Tibial artery (tissue), 4 donors: ENCODE measurements at regions not wholly inside any gene's neighbourhood (a gene's known extent, or its start where the extent isn't known, plus 50 kb on each side); places are given as distances from the start of the nearest gene placed in this dataset.

Experiments used
- DNase-seq, 2 donors: peaks; one replicate each; pipeline ENCODE4 v3.0.0-alpha.2; 2019
- H3K27ac ChIP-seq, 2 donors: fragments of 200-600 bp; sonication (generic) in 1 of 2; 1 replicate in 1 of 2; 2 replicates in 1 of 2; pipeline ENCODE4 v1.5.1; 2018 to 2019; ENCODE audit warnings: mild to moderate bottlenecking in 1 of 2
- H3K27me3 ChIP-seq, 2 donors: fragments of 200-600 bp; sonication (generic) in 1 of 2; one replicate each; pipeline versions ENCODE4 v1.5.1 to v1.6.0; 2016 to 2019
- H3K36me3 ChIP-seq, 3 donors: fragments of 200-600 bp; sonication (generic) in 2 of 3; one replicate each; pipeline ENCODE4 v1.5.1; 2016 to 2019; ENCODE audit warnings: mild to moderate bottlenecking in 2 of 3
- H3K4me1 ChIP-seq, 4 donors: fragments of 200-600 bp; sonication (generic) in 2 of 4; 1 replicate in 3 of 4; 2 replicates in 1 of 4; pipeline ENCODE4 v1.5.1; 2016 to 2019
- H3K4me3 ChIP-seq, 2 donors: fragments of 200-600 bp; sonication (generic) in 1 of 2; 1 replicate in 1 of 2; 2 replicates in 1 of 2; pipeline ENCODE4 v1.5.1; 2018 to 2019; ENCODE audit warnings: mild to moderate bottlenecking in 2 of 2
- H3K9me3 ChIP-seq, 3 donors: fragments of 200-600 bp; sonication (generic) in 1 of 3; one replicate each; pipeline ENCODE4 v1.5.1; 2016 to 2019
- intact Hi-C: fragments of 100-400 bp; cut with DNase I; formaldehyde crosslinking; loops from one replicate; pipeline ENCODE4 v1.15.0; 2023; ENCODE audit warnings: low total_unique reads
- TF ChIP-seq, protein P1 (sequence below), 2 experiments: fragments of 200-600 bp in 1 of 2; fragments of 450-650 bp in 1 of 2; IDR thresholded peaks; one replicate each; pipeline ENCODE4 v1.5.1; 2017 to 2019; ENCODE audit warnings: antibody characterized with exemption in 2 of 2, mild to moderate bottlenecking in 1 of 2, moderate library complexity in 1 of 2

DNA sequence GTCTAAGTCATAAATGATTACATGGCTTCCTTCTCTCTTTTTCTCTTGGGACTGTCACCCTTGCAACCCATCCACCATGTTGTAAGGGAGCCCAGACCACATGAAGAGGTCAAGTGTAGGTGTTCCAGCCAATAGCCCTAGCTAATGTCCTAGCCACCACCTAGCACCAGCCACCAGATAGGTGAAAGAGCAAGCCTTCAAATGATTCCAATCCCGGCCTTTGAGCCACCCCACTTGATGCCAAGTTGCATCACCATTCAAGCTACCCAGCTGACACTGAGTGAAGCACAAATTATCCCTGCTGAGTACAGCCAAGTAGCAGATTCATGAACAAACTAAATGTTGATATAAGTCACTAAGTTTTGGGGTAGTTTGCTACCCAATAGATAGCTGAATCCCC lies 274.3 kb downstream of the BCOR start:
- Histone ChIP-seq H3K9me3 (peaks cover 0 to 17% (median 16%) of the 10 kb centered on the region in 3 donors), H3K36me3 (no peaks in the 10 kb centered on the region), H3K27me3 (no peaks in the 10 kb centered on the region), H3K4me1 (peaks cover 0 to 22% (median 9%) of the 10 kb centered on the region in 4 donors), H3K27ac (no peak overlapping the region), H3K4me3 (no peak overlapping the region)
- no peak for DNase-seq
- intact Hi-C loops, result loop anchor here (10.0 kb wide), 2 partner anchors 191 to 441 kb away; no protein-coding TSS in a partner anchor
- TF ChIP-seq, protein P1, sequence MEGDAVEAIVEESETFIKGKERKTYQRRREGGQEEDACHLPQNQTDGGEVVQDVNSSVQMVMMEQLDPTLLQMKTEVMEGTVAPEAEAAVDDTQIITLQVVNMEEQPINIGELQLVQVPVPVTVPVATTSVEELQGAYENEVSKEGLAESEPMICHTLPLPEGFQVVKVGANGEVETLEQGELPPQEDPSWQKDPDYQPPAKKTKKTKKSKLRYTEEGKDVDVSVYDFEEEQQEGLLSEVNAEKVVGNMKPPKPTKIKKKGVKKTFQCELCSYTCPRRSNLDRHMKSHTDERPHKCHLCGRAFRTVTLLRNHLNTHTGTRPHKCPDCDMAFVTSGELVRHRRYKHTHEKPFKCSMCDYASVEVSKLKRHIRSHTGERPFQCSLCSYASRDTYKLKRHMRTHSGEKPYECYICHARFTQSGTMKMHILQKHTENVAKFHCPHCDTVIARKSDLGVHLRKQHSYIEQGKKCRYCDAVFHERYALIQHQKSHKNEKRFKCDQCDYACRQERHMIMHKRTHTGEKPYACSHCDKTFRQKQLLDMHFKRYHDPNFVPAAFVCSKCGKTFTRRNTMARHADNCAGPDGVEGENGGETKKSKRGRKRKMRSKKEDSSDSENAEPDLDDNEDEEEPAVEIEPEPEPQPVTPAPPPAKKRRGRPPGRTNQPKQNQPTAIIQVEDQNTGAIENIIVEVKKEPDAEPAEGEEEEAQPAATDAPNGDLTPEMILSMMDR (IDR thresholded peaks at IDR 0.05), result no peak

DNA sequence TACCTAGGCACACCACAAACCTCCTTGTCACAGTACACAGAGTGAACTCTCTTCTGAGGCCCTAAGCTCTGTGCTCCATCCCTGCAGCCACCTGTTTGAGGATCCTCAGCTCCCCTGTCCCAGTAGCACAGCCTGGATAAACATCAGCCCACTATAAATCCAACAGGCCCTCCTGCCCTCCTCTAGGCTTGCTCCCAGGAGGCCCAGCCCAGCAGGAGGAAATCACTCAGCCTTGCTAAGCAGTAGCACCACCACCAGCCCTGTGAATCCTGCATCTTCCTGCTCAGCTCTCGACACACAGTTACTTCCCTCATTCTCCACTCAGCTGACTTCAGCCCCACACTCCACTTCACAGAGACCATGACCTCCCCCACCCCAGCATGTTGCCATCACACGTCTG lies 273.9 kb downstream of the BCOR start:
- Histone ChIP-seq H3K4me3 (no peak overlapping the region), H3K27me3 (no peaks in the 10 kb centered on the region), H3K27ac (no peak overlapping the region), H3K36me3 (no peaks in the 10 kb centered on the region), H3K4me1 (peaks cover 0 to 18% (median 9%) of the 10 kb centered on the region in 4 donors), H3K9me3 (peaks cover 0 to 17% (median 16%) of the 10 kb centered on the region in 3 donors)
- no peak for DNase-seq
- TF ChIP-seq, protein P1 (IDR thresholded peaks at IDR 0.05), result no peak
- intact Hi-C loops, result loop anchor here (10.0 kb wide), 2 partner anchors 191 to 441 kb away; no protein-coding TSS in a partner anchor

DNA sequence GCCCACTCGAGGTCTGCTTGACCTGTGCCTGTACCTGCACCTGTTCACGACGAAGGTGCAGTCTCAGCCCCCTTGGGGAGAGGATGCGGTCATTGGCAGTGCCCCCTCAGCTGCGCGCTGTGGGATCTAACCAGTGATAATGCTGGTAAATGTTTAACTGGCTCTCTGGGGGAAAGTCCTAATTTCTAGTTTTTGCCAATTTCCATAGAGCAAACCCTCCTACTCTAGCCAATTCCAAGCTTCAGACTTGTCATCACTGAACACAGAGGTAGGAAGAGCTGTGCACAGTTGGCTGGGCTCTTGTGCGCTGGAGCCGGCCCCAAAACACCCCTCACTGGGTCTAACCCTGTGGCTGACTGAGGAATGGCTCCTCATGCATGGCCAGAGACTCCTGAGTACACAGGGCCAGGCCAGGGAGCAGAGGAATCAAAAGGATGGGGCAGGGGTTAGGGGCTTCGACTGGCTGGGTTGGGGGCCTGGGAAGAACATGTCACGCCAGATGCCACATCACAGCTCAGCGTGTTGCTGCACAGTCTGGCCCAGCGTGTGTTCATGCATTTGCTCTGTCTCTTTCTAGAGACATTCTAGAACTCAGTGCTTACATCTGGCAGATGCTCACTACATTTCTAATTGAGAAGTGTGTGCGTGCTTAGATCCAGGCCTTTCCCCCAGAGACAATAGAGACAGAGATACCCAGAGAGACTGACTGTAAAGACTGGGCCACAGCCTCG lies 270.8 kb downstream of the BCOR start:
- Histone ChIP-seq H3K9me3 (peaks cover 0 to 24% (median 7%) of the 10 kb centered on the region in 3 donors), H3K27ac (no peak overlapping the region), H3K4me3 (no peak overlapping the region), H3K36me3 (no peaks in the 10 kb centered on the region), H3K27me3 (no peaks in the 10 kb centered on the region), H3K4me1 (no peaks in the 10 kb centered on the region)
- TF ChIP-seq, protein P1 (IDR thresholded peaks at IDR 0.05), result no peak
- intact Hi-C loops, result loop anchor here (10.0 kb wide), 2 partner anchors 188 to 438 kb away; no protein-coding TSS in a partner anchor
- DNase-seq, result no peak

DNA sequence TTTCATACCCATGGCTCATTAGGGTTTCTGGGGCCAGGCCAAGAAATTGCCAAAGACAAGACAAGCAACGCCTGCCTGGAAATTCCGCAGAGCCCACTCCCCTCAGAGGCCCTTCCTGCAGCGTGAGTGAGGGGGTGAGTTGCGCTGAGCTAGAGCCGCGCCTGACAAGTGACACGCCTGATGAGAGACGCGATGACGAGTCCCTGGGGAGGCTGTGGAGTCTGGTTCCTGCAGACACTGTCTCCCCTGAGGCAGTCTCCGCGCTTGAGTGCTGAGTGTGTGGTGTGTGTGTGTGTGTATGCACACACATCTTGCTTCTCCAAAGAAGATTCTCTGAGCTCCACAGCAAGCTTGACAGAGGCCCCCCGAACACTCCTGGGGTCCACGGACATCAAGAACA lies 269.8 kb downstream of the BCOR start:
- Histone ChIP-seq H3K4me1 (no peaks in the 10 kb centered on the region), H3K36me3 (no peaks in the 10 kb centered on the region), H3K27ac (no peak overlapping the region), H3K27me3 (no peaks in the 10 kb centered on the region), H3K4me3 (no peak overlapping the region), H3K9me3 (peaks cover 0 to 20% (median 7%) of the 10 kb centered on the region in 3 donors)
- TF ChIP-seq, protein P1 (IDR thresholded peaks at IDR 0.05), result no peak
- intact Hi-C loops, result loop anchor here (10.0 kb wide), 2 partner anchors 187 to 437 kb away; no protein-coding TSS in a partner anchor
- DNase-seq, result no peak

DNA sequence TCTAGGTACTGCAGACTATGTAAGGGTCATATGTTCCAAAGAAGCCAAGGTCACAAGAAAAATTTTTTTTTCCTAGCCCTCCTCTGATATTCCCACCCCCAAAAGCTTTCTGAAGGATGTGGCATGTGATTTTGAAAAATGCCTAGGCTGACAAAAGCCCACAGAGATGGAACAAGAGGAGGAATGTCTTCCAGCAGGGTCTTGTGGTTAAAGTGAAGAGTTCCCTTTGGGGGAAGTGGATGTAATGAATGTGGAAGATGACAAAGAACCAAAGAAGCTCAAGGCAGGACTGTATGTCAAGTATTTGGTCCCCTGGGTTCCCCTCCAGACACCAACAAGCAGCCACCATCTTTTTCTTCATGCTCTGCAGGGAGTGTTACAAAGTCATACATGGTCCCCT lies 268.8 kb downstream of the BCOR start:
- Histone ChIP-seq H3K27ac (no peak overlapping the region), H3K4me1 (no peaks in the 10 kb centered on the region), H3K27me3 (no peaks in the 10 kb centered on the region), H3K36me3 (no peaks in the 10 kb centered on the region), H3K4me3 (no peak overlapping the region), H3K9me3 (peaks cover 0 to 10% (median 0%) of the 10 kb centered on the region in 3 donors)
- intact Hi-C loops, result loop anchor here (10.0 kb wide), 2 partner anchors 186 to 436 kb away; no protein-coding TSS in a partner anchor
- TF ChIP-seq, protein P1 (IDR thresholded peaks at IDR 0.05), result no peak
- no peak for DNase-seq
